ENCODE measurements at regions not wholly inside any gene's neighbourhood (a gene's known extent, or its start where the extent isn't known, plus 50 kb on each side); places are given as distances from the start of the nearest gene placed in this dataset.

DNA sequence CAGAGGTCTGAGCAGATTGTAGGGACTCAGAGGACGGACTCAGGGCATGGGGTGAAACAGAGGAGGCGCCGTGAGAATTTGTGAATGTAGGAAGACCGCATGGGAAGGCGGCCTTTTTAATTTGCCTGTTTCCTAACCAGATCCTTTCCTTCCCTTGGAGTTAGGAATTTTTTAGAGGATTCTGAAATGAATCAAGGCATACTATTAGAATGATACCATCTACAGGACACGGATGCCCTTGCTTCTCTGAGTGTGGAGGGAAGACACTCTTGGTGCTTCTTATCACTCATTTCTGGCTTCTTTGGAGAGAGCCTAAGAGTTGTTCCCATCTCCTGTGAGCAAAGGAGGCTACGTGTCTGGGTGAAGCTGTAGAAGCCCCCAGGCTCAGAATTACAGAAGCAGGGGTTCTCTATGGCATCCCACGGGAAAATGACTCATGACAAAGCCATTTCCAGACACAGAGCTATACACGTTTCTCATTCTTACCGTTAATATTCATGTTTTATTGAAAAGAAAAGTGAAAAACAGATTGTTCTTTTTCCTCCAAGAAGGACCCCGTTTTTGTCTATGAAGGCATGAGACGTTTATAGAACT lies 148.5 kb downstream of the EDN3 start:
- no peak for DNase-seq (ENCODE audit: low read depth)
- TF ChIP-seq POLR2A (IDR thresholded peaks at IDR 0.05; ENCODE audit: extremely low read depth, insufficient read length): no peak
- TF ChIP-seq, protein P1, sequence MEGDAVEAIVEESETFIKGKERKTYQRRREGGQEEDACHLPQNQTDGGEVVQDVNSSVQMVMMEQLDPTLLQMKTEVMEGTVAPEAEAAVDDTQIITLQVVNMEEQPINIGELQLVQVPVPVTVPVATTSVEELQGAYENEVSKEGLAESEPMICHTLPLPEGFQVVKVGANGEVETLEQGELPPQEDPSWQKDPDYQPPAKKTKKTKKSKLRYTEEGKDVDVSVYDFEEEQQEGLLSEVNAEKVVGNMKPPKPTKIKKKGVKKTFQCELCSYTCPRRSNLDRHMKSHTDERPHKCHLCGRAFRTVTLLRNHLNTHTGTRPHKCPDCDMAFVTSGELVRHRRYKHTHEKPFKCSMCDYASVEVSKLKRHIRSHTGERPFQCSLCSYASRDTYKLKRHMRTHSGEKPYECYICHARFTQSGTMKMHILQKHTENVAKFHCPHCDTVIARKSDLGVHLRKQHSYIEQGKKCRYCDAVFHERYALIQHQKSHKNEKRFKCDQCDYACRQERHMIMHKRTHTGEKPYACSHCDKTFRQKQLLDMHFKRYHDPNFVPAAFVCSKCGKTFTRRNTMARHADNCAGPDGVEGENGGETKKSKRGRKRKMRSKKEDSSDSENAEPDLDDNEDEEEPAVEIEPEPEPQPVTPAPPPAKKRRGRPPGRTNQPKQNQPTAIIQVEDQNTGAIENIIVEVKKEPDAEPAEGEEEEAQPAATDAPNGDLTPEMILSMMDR (IDR thresholded peaks at IDR 0.05; ENCODE audit: low read depth, low read length): no peak
- no peak for TF ChIP-seq MYC (IDR thresholded peaks at IDR 0.05; ENCODE audit: low read depth, low read length)
- TF ChIP-seq, protein P2, sequence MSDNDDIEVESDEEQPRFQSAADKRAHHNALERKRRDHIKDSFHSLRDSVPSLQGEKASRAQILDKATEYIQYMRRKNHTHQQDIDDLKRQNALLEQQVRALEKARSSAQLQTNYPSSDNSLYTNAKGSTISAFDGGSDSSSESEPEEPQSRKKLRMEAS (IDR thresholded peaks at IDR 0.05; ENCODE audit: low read depth, low read length): no peak
- no peak overlapping the region for H3K4me3 ChIP-seq (ENCODE audit: low read depth, low read length)

DNA sequence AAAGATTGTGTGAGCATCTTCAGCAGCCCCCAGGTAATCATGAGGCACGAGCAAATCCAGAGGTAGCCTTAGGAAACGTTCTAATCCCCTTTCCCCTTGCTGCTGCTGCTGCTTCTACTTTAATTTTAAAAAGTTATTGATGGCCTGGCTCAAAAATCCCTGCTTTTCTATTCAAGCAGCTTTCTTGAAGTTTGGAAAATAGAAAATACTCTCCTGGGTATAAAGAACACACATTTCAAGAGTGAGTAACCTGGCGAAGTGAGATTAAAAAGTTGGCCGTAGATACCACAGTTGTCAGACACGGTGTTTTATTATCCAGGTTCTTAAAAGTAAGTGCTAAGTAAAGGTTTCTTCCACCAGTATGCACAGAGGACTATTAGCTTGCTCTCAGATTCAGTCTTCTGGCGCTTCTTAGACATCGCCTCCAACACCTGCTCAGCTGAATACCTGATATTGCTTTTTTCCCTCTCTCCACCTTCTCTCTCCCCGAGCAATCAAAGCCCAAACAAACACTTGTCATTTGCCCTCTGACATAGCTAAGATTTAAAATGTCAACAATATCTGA lies 150.7 kb downstream of the EDN3 start:
- no peak for DNase-seq (ENCODE audit: low read depth)
- no peak overlapping the region for H3K4me3 ChIP-seq (ENCODE audit: low read depth, low read length)
- TF ChIP-seq POLR2A (IDR thresholded peaks at IDR 0.05; ENCODE audit: extremely low read depth, insufficient read length): no peak
- no peak for TF ChIP-seq MYC (IDR thresholded peaks at IDR 0.05; ENCODE audit: low read depth, low read length)
- TF ChIP-seq, protein P1 (IDR thresholded peaks at IDR 0.05; ENCODE audit: low read depth, low read length): no peak
- TF ChIP-seq, protein P2 (IDR thresholded peaks at IDR 0.05; ENCODE audit: low read depth, low read length): no peak

DNA sequence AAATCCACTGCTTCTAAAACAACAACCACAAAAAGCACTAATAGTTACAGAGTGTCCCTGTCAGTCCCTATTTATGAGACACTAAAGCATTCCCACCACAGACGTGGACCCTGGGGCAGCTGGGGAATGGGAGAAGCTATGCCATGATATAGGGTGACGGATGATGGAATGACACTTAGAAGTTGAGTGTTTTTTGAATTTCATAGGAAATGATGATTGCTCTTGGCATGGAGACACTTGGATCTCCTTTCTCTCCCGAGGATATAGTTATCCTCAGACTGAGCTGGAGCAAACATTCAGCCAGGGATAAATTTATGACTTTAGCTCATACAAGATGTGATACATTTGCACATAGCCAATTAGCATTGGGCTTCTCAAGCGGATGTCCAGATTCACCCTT lies 151.2 kb downstream of the EDN3 start:
- no peak for DNase-seq (ENCODE audit: low read depth)
- TF ChIP-seq POLR2A (IDR thresholded peaks at IDR 0.05; ENCODE audit: extremely low read depth, insufficient read length) (no peak), MYC (IDR thresholded peaks at IDR 0.05; ENCODE audit: low read depth, low read length) (no peak)
- TF ChIP-seq, protein P2 (IDR thresholded peaks at IDR 0.05; ENCODE audit: low read depth, low read length): no peak
- TF ChIP-seq, protein P1 (IDR thresholded peaks at IDR 0.05; ENCODE audit: low read depth, low read length): no peak
- H3K4me3 ChIP-seq (ENCODE audit: low read depth, low read length): no peak overlapping the region

DNA sequence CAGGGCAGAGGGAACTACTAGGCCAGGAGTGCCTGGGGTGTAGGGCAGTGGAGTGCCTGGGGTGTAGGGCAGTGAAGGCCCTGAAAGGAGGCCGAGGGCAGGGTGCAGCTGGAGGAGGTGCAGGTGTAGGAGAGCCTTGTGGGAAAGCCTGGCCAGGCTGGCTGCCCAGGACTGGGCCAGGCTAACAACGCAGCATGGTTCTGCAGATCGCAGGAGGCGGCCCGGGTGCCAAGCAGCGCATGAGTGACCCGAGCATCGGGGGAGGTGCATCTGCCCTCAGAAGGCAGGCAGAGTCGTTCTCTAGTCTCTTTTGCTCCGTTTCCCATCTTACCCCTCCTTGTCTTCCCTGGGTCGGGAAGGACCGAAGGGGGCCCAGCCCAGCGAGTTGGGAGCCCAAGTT lies 151.5 kb upstream of the PHACTR3 start:
- TF ChIP-seq POLR2A (IDR thresholded peaks at IDR 0.05; ENCODE audit: extremely low read depth, insufficient read length) (no peak), MYC (IDR thresholded peaks at IDR 0.05; ENCODE audit: low read depth, low read length) (no peak)
- TF ChIP-seq, protein P2 (IDR thresholded peaks at IDR 0.05; ENCODE audit: low read depth, low read length): no peak
- TF ChIP-seq, protein P1 (IDR thresholded peaks at IDR 0.05; ENCODE audit: low read depth, low read length): no peak
- DNase-seq (ENCODE audit: low read depth): no peak
- no peak overlapping the region for H3K4me3 ChIP-seq (ENCODE audit: low read depth, low read length)

DNA sequence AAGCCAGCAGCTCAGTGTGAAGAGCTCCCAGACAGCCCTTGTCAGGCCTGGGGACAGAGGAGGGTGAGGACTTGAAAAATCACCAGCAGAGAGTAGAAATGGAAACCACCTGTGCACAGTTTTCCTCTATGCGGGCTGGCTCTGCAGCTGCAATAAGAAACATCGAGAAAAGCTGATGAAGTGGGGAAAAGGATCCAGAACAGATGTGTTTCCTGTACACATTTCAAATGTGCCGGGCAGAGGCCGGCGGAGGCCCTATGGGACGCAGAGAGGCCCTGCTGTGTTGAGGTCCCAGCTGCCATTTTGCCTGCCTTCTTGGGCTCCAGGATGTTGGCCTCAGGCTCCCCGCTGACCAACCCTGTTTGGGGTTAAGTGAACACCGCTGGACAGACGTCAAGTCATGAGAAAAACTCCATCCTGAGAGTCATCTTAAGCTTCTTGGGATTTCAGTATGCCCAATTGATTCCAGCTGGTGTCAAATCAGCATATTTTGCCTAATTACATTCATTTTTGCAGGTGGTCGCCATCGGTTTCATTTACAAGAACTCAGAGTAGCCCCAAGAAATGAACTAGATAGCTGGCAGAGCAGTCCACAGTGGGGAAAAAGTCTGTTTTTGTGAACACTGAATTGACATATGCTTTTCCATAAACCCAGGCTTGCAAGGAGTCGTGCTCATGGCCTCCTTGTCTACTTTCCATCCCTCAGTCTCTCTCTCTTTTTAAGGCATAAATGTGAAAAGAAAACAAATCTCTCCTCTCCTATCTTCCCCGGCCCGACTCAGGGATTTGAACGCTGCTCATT lies 150.4 kb upstream of the PHACTR3 start:
- H3K4me3 ChIP-seq (ENCODE audit: low read depth, low read length): no peak overlapping the region
- TF ChIP-seq MYC (IDR thresholded peaks at IDR 0.05; ENCODE audit: low read depth, low read length) (no peak), POLR2A (IDR thresholded peaks at IDR 0.05; ENCODE audit: extremely low read depth, insufficient read length) (no peak)
- TF ChIP-seq, protein P2 (IDR thresholded peaks at IDR 0.05; ENCODE audit: low read depth, low read length): no peak
- TF ChIP-seq, protein P1 (IDR thresholded peaks at IDR 0.05; ENCODE audit: low read depth, low read length): no peak
- no peak for DNase-seq (ENCODE audit: low read depth)

All from NB4 (cell line).